Kidney (tissue), 13 donors: ENCODE measurements at regions not wholly inside any gene's neighbourhood (a gene's known extent, or its start where the extent isn't known, plus 50 kb on each side); places are given as distances from the start of the nearest gene placed in this dataset.
A peak's percentile ranks its signal among the peaks of the same experiment; 100 is the strongest.

Source experiments
- DNase-seq, 5 donors: peaks; one replicate each; pipeline ENCODE4 v3.0.0-alpha.2; 2013 to 2020
- FAIRE-seq: peaks from 2 replicates; lab custom pipeline; 2012; peaks lifted over from hg19 to GRCh38; lab: Jason Lieb, UNC
- H3K27ac ChIP-seq, 2 donors: one replicate each; pipeline ENCODE4 v1.7.0; 2013; ENCODE audit warnings: low read depth in 2 of 2, low read length in 2 of 2, inconsistent platforms in 1 of 2
- H3K27me3 ChIP-seq: one replicate; pipeline ENCODE4 v1.7.1; 2013; ENCODE audit warnings: low read length, inconsistent platforms; ENCODE audit not compliant: control insufficient read depth, insufficient read depth
- H3K36me3 ChIP-seq, 3 donors: one replicate each; pipeline versions ENCODE4 v1.7.0 to v1.7.1; 2013; ENCODE audit warnings: low read length in 3 of 3, control low read depth in 1 of 3, inconsistent platforms in 1 of 3; ENCODE audit not compliant: insufficient read depth in 3 of 3, control insufficient read depth in 2 of 3
- H3K4me1 ChIP-seq, 3 donors: one replicate each; pipeline versions ENCODE4 v1.7.0 to v1.7.1; 2013; ENCODE audit warnings: low read length in 3 of 3, inconsistent platforms in 1 of 3, low read depth in 1 of 3; ENCODE audit not compliant: control insufficient read depth in 2 of 3, insufficient read depth in 2 of 3
- H3K4me3 ChIP-seq, 3 donors: one replicate each; pipeline versions ENCODE4 v1.7.0 to v1.8.1; 2013; ENCODE audit warnings: low read length in 3 of 3, control low read depth in 1 of 3, inconsistent platforms in 1 of 3
- H3K9ac ChIP-seq, 3 donors: one replicate each; pipeline versions ENCODE4 v1.7.0 to v1.7.1; 2013; ENCODE audit warnings: low read length in 3 of 3, control low read depth in 1 of 3, inconsistent platforms in 1 of 3
- H3K9me3 ChIP-seq, 3 donors: one replicate each; pipeline versions ENCODE4 v1.7.0 to v1.7.1; 2013; ENCODE audit warnings: low read length in 3 of 3, control low read depth in 1 of 3, inconsistent platforms in 1 of 3; ENCODE audit not compliant: control insufficient read depth in 2 of 3, insufficient read depth in 1 of 3
- intact Hi-C: fragments of 100-400 bp; cut with DNase I; formaldehyde crosslinking; loops from one replicate; pipeline ENCODE4 v1.11.1; 2022
- TF ChIP-seq, protein P1 (sequence below): IDR thresholded peaks from 3 replicates; pipeline ENCODE4 v1.5.1; 2012; ENCODE audit warnings: mild to moderate bottlenecking, moderate library complexity, borderline replicate concordance; ENCODE audit not compliant: insufficient read depth; ENCODE audit errors: extremely low read depth
- donor health status: control.
- donor health status: control.
- donor health status: control.
- donor health status: control.
- donor health status: control.
- donor health status: DM: yes; HTN: yes; CAD: no.
- donor health status: Normal renal cell carcinoma (clear cell type).

DNA sequence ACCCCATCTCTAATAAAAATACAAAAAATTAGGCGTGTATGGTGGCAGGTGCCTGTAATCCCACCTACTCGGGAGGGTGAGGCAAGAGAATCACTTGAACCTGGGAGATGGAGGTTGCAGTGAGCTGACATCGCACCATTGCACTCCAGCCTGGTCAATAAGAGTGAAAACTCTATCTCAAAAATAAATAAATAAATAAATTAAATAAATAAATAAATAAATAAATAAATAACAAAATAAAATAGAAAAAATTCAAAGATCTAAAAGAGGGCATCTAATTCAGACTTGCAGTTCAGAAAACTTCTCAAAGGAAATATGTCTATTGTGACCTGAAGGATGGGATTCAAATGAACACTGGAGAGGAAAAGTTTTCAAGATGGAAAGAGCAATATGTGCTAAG lies 1085.1 kb downstream of the SORCS3 start:
- Histone ChIP-seq H3K4me1 (no peaks in the 10 kb centered on the region), H3K9ac (no peak overlapping the region), H3K27me3 (no peaks in the 10 kb centered on the region), H3K4me3 (no peak overlapping the region), H3K27ac (no peak overlapping the region), H3K36me3 (no peaks in the 10 kb centered on the region), H3K9me3 (no peaks in the 10 kb centered on the region)
- intact Hi-C loops = no loop called here
- DNase-seq (no peak), FAIRE-seq (peak; percentile 46)
- TF ChIP-seq, protein P1, sequence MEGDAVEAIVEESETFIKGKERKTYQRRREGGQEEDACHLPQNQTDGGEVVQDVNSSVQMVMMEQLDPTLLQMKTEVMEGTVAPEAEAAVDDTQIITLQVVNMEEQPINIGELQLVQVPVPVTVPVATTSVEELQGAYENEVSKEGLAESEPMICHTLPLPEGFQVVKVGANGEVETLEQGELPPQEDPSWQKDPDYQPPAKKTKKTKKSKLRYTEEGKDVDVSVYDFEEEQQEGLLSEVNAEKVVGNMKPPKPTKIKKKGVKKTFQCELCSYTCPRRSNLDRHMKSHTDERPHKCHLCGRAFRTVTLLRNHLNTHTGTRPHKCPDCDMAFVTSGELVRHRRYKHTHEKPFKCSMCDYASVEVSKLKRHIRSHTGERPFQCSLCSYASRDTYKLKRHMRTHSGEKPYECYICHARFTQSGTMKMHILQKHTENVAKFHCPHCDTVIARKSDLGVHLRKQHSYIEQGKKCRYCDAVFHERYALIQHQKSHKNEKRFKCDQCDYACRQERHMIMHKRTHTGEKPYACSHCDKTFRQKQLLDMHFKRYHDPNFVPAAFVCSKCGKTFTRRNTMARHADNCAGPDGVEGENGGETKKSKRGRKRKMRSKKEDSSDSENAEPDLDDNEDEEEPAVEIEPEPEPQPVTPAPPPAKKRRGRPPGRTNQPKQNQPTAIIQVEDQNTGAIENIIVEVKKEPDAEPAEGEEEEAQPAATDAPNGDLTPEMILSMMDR = no peak

DNA sequence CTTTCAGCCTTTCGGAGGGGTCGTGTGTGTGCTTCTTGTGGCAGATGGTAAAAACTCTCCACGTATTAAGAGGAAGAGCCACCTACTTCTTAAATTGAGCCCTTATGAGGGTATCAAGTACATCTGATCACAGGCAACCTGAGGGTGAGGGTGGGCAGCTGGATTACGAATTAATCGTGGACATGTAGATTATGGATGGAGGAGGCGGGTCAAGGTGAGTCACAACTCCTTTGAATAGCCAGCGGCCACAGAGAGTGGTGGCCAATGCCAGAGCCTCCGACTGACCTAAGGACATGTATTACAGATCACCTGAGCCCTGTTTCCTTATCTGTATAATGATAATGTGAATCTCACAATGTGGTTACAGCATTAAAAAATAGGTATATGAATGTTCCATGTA lies 1083.9 kb downstream of the SORCS3 start:
- TF ChIP-seq, protein P1 = no peak
- no peak for FAIRE-seq
- Histone ChIP-seq H3K4me1 (no peaks in the 10 kb centered on the region), H3K27ac (no peak overlapping the region), H3K4me3 (no peak overlapping the region), H3K9me3 (no peaks in the 10 kb centered on the region), H3K9ac (no peak overlapping the region), H3K27me3 (no peaks in the 10 kb centered on the region), H3K36me3 (no peaks in the 10 kb centered on the region)
- intact Hi-C loops = no loop called here
- DNase-seq = no peak

DNA sequence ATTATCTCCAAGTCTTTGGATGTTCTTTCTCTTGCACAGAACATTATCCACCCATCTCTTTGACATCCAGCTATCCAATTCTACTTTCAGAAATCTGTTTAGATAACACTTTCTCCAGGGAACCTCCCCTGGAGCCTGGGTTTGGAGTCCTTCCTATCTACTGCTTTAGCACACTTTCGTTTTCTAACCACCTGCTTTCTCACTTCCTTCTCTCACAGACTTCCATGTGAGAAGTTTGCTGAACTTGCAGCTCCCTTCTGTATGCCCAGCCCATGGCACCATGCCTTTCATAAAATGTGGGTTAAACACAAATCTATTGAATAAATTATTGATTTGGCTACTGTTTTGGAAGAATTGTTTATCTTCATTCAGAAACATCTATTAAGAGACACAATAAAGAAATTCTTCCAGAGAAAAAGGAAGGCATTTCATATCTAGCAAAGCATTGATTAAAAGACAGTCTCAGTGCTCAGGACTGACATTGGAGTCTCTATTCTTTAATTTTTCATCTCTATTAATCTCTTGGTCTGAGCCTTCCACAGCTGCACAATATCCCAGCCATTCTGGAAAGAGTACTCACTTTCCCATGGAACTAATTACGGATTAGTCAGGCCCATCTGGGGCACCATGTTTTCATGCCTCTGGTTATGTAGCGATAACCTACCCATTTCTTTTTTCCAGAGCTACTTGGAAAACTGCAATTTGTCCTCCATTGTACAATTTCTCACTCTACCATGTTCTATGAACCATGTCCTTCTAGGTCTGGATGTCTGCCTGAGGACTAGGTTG lies 1077.3 kb downstream of the SORCS3 start:
- Histone ChIP-seq H3K4me3 (no peak overlapping the region), H3K27me3 (no peaks in the 10 kb centered on the region), H3K36me3 (no peaks in the 10 kb centered on the region), H3K9ac (no peak overlapping the region), H3K27ac (no peak overlapping the region), H3K9me3 (no peaks in the 10 kb centered on the region), H3K4me1 (no peaks in the 10 kb centered on the region)
- intact Hi-C loops = no loop called here
- TF ChIP-seq, protein P1 = no peak
- no peak for DNase-seq
- no peak for FAIRE-seq
